OCI-LY7 (cell line): ENCODE measurements at regions not wholly inside any gene's neighbourhood (a gene's known extent, or its start where the extent isn't known, plus 50 kb on each side); places are given as distances from the start of the nearest gene placed in this dataset.
A peak's percentile ranks its signal among the peaks of the same experiment; 100 is the strongest.

Experiments
- BruUV-seq: library from RNA; stranded (reverse); fragments of 400-500 nt; replicated peaks from 2 replicates; lab custom pipeline; 2021; lab: Mats Ljungman, UMichigan
- CTCF ChIA-PET: fragments of 300-600 bp; sonication (Branson Sonifier 250); formaldehyde crosslinking; loops from one replicate; lab custom pipeline; 2022; ENCODE audit warnings: antibody characterized with exemption; ENCODE audit not compliant: unreplicated experiment; lab: Charles Lee
- POLR2A ChIA-PET: fragments of 300-600 bp; sonication (Branson Sonifier 250); formaldehyde crosslinking; loops from one replicate; lab custom pipeline; 2022; ENCODE audit warnings: antibody characterized with exemption; lab: Charles Lee
- DNase-seq: peaks from one replicate; pipeline ENCODE4 v3.0.0-alpha.2; 2015; ENCODE audit warnings: low spot score
- H2AFZ ChIP-seq: fragments of 200-600 bp; sonication (generic), shearing (Covaris generic); 2 replicates; pipeline ENCODE4 v1.6.1; 2014; ENCODE audit warnings: mild to moderate bottlenecking, antibody characterized with exemption, low read length, moderate library complexity
- H3K27ac ChIP-seq: fragments of 200-600 bp; sonication (generic); 2 replicates; pipeline ENCODE4 v1.5.1; 2014; ENCODE audit warnings: mixed run types, low read depth, mild to moderate bottlenecking, moderate library complexity, low read length, inconsistent platforms; ENCODE audit not compliant: poor library complexity, severe bottlenecking
- H3K36me3 ChIP-seq: fragments of 200-600 bp; sonication (generic); 2 replicates; pipeline ENCODE4 v1.6.1; 2014; ENCODE audit warnings: mild to moderate bottlenecking, antibody characterized with exemption, low read length, moderate library complexity, mixed read lengths; ENCODE audit not compliant: insufficient read depth
- H3K4me1 ChIP-seq: fragments of 200-600 bp; sonication (generic); 2 replicates; pipeline ENCODE4 v1.5.1; 2014; ENCODE audit warnings: mild to moderate bottlenecking, low read length; ENCODE audit not compliant: insufficient read depth, poor library complexity, severe bottlenecking
- H3K4me2 ChIP-seq: fragments of 200-600 bp; sonication (generic); 2 replicates; pipeline ENCODE4 v1.6.1; 2014; ENCODE audit warnings: mild to moderate bottlenecking, low read length
- H3K4me3 ChIP-seq: fragments of 200-600 bp; sonication (generic); 2 replicates; pipeline ENCODE4 v1.5.1; 2014; ENCODE audit warnings: mild to moderate bottlenecking, low read depth, low read length; ENCODE audit not compliant: poor library complexity, severe bottlenecking
- H3K79me2 ChIP-seq: fragments of 200-600 bp; sonication (generic); 2 replicates; pipeline ENCODE4 v1.6.1; 2016; ENCODE audit warnings: low read depth, mild to moderate bottlenecking, low read length, moderate library complexity, mixed read lengths; ENCODE audit not compliant: insufficient read depth
- H3K9me2 ChIP-seq: fragments of 200-600 bp; sonication (generic); 2 replicates; pipeline ENCODE4 v1.6.1; 2016; ENCODE audit warnings: mild to moderate bottlenecking, low read length, mixed read lengths; ENCODE audit not compliant: insufficient read depth
- H3K9me3 ChIP-seq: fragments of 200-600 bp; sonication (generic); 2 replicates; pipeline ENCODE4 v1.6.1; 2014; ENCODE audit warnings: mild to moderate bottlenecking, mixed run types, low read length, mixed read lengths
- H4K20me1 ChIP-seq: fragments of 200-600 bp; sonication (generic); 2 replicates; pipeline ENCODE4 v1.6.1; 2014; ENCODE audit warnings: mild to moderate bottlenecking, antibody characterized with exemption, low read length, moderate library complexity, mixed read lengths; ENCODE audit not compliant: insufficient read depth
- CTCF ChIP-seq: fragments of 200-600 bp; sonication (generic); conservative IDR thresholded peaks from 2 replicates; pipeline ENCODE4 v1.5.1; 2014; ENCODE audit warnings: mild to moderate bottlenecking, antibody characterized with exemption, low read length, moderate library complexity, mixed read lengths
- EZH2phosphoT487 ChIP-seq: fragments of 200-600 bp; sonication (generic); IDR thresholded peaks from 2 replicates; pipeline ENCODE4 v1.6.1; 2018; ENCODE audit warnings: low read depth, borderline replicate concordance, mild to moderate bottlenecking, mixed run types, antibody characterized with exemption, low read length, moderate library complexity, mixed read lengths
- intact Hi-C: fragments of 100-400 bp; cut with micrococcal nuclease; formaldehyde crosslinking; loops from one replicate; pipeline ENCODE4 v1.10.0; 2022; ENCODE audit not compliant: unreplicated experiment

GRCh38 chr18:67218556-67218955 is 298.0 kb downstream of the DSEL start:
- no peak for DNase-seq
- no TSS peak for BruUV-seq
- Histone ChIP-seq H3K79me2 (no peaks in the 10 kb centered on the region), H3K4me3 (no peak overlapping the region), H3K36me3 (no peaks in the 10 kb centered on the region), H3K4me2 (no peak overlapping the region), H3K4me1 (no peaks in the 10 kb centered on the region), H3K27ac (no peak overlapping the region), H4K20me1 (no peaks in the 10 kb centered on the region), H3K9me2 (no peaks in the 10 kb centered on the region), H2AFZ (no peak overlapping the region), H3K9me3 (no peaks in the 10 kb centered on the region)
- no peak for TF ChIP-seq EZH2phosphoT487
- no peak for TF ChIP-seq CTCF
- intact Hi-C loops, result loop anchor here (5.0 kb wide), 2 partner anchors 1444 to 1519 kb away; no protein-coding TSS in a partner anchor
- ChIA-PET CTCF (no interaction called here), POLR2A (no interaction called here)

GRCh38 chr18:67217551-67218166 is 298.9 kb downstream of the DSEL start:
- Histone ChIP-seq H2AFZ (no peak overlapping the region), H4K20me1 (no peaks in the 10 kb centered on the region), H3K9me3 (no peaks in the 10 kb centered on the region), H3K4me3 (no peak overlapping the region), H3K4me1 (no peaks in the 10 kb centered on the region), H3K36me3 (no peaks in the 10 kb centered on the region), H3K4me2 (no peak overlapping the region), H3K79me2 (no peaks in the 10 kb centered on the region), H3K27ac (no peak overlapping the region), H3K9me2 (no peaks in the 10 kb centered on the region)
- intact Hi-C loops, result loop anchor here (5.0 kb wide), 2 partner anchors 1445 to 1520 kb away; no protein-coding TSS in a partner anchor
- DNase-seq, result peak; percentile 43
- POLR2A ChIA-PET, result interaction anchor here (0.7 kb wide), 1 partner anchor 127 kb away, joined by 3 read pairs; no protein-coding TSS in a partner anchor
- no TSS peak for BruUV-seq
- TF ChIP-seq CTCF (peak; percentile 74), EZH2phosphoT487 (no peak)
- CTCF ChIA-PET, result no interaction called here

GRCh38 chr18:67216846-67217245 is 299.7 kb downstream of the DSEL start:
- no peak for DNase-seq
- CTCF ChIA-PET, result no interaction called here
- intact Hi-C loops, result loop anchor here (5.0 kb wide), 2 partner anchors 1445 to 1520 kb away; no protein-coding TSS in a partner anchor
- Histone ChIP-seq H3K9me3 (no peaks in the 10 kb centered on the region), H3K36me3 (no peaks in the 10 kb centered on the region), H3K4me3 (no peak overlapping the region), H3K4me2 (no peak overlapping the region), H2AFZ (no peak overlapping the region), H3K9me2 (no peaks in the 10 kb centered on the region), H3K79me2 (no peaks in the 10 kb centered on the region), H3K4me1 (no peaks in the 10 kb centered on the region), H4K20me1 (no peaks in the 10 kb centered on the region), H3K27ac (no peak overlapping the region)
- TF ChIP-seq EZH2phosphoT487 (no peak), CTCF (no peak)
- no TSS peak for BruUV-seq
- POLR2A ChIA-PET, result interaction anchor here (0.7 kb wide), 1 partner anchor 127 kb away, joined by 3 read pairs; no protein-coding TSS in a partner anchor
